DMS53 (cell line): ENCODE measurements at regions not wholly inside any gene's neighbourhood (a gene's known extent, or its start where the extent isn't known, plus 50 kb on each side); places are given as distances from the start of the nearest gene placed in this dataset.
"Not testable (repeated sequence)": the region's sequence is repeated elsewhere in the genome, so short reads cannot be mapped to it uniquely, and the experiment has no call there.

Experiments used
- DNase-seq: peaks from one replicate; lab custom pipeline; 2025; lab: John Stamatoyannopoulos, UW

- no peak for DNase-seq
Observed at GRCh38 chrX:65971151-65971550, 68.7 kb downstream of the VSIG4 start.

- DNase-seq = not testable (repeated sequence)
Observed at GRCh38 chrX:65967159-65967558, 72.7 kb downstream of the VSIG4 start.

GRCh38 chrX:65961714-65962113 is 78.2 kb downstream of the VSIG4 start:
- DNase-seq = no peak

GRCh38 chrX:65948103-65948502 is 91.8 kb downstream of the VSIG4 start:
- no peak for DNase-seq

GRCh38 chrX:65941775-65942174 is 98.1 kb downstream of the VSIG4 start:
- no peak for DNase-seq

GRCh38 chrX:65933085-65933589 is 106.7 kb downstream of the VSIG4 start:
- no peak for DNase-seq

- peak; percentile 66 for DNase-seq
Observed at GRCh38 chrX:65932173-65933084, 107.5 kb downstream of the VSIG4 start.

- DNase-seq = no peak
Observed at GRCh38 chrX:65928522-65928921, 111.4 kb downstream of the VSIG4 start.

- not testable (repeated sequence) for DNase-seq
Observed at GRCh38 chrX:65927386-65927785, 112.5 kb downstream of the VSIG4 start.

- no peak for DNase-seq
Observed at GRCh38 chrX:65926095-65927019, 113.5 kb downstream of the VSIG4 start.

GRCh38 chrX:65925592-65925991 is 114.3 kb downstream of the VSIG4 start:
- no peak for DNase-seq

GRCh38 chrX:65925005-65925404 is 114.9 kb downstream of the VSIG4 start:
- DNase-seq = no peak

- DNase-seq = no peak
Observed at GRCh38 chrX:65921363-65921762, 118.5 kb downstream of the VSIG4 start.

- no peak for DNase-seq
Observed at GRCh38 chrX:65920620-65921019, 119.3 kb downstream of the VSIG4 start.

GRCh38 chrX:65910899-65911298 is 129.0 kb downstream of the VSIG4 start:
- no peak for DNase-seq

GRCh38 chrX:65903750-65904149 is 136.1 kb downstream of the VSIG4 start:
- no peak for DNase-seq

- DNase-seq = no peak
Observed at GRCh38 chrX:65902011-65902410, 137.9 kb downstream of the VSIG4 start.

- DNase-seq = no peak
Observed at GRCh38 chrX:65900850-65901844, 138.7 kb downstream of the VSIG4 start.

GRCh38 chrX:65894133-65894532 is 145.7 kb downstream of the VSIG4 start:
- no peak for DNase-seq

- not testable (repeated sequence) for DNase-seq
Observed at GRCh38 chrX:65891817-65892216, 148.1 kb downstream of the VSIG4 start.

GRCh38 chrX:65888150-65888549 is 151.7 kb downstream of the VSIG4 start:
- DNase-seq = not testable (repeated sequence)
